Liver (tissue), 3 donors: ENCODE measurements at regions not wholly inside any gene's neighbourhood (a gene's known extent, or its start where the extent isn't known, plus 50 kb on each side); places are given as distances from the start of the nearest gene placed in this dataset.

Experiments
- CTCF ChIP-seq: fragments of 150-350 bp; IDR thresholded peaks from 2 replicates; pipeline ENCODE4 v1.5.1; 2017; ENCODE audit warnings: improper control_type of control experiment, low read depth, low read length; ENCODE audit not compliant: missing input control
- EGR1 ChIP-seq, 2 donors: IDR thresholded peaks; 2 replicates each; pipeline ENCODE4 v1.6.1; 2016 to 2018; ENCODE audit warnings: antibody characterized with exemption in 2 of 2, low read depth in 2 of 2
- GABPA ChIP-seq, 2 donors: IDR thresholded peaks in 1 of 2; conservative IDR thresholded peaks in 1 of 2; 2 replicates each; pipeline ENCODE4 v1.6.1; 2016; ENCODE audit warnings: antibody characterized with exemption in 2 of 2, mild to moderate bottlenecking in 1 of 2, moderate library complexity in 1 of 2
- NR2F2 ChIP-seq: IDR thresholded peaks from 2 replicates; pipeline ENCODE4 v1.6.1; 2016; ENCODE audit warnings: antibody characterized with exemption
- RAD21 ChIP-seq, 2 donors: IDR thresholded peaks; 2 replicates each; pipeline ENCODE4 v1.6.1; 2016; ENCODE audit warnings: antibody characterized with exemption in 2 of 2, mild to moderate bottlenecking in 2 of 2
- REST ChIP-seq: IDR thresholded peaks from 2 replicates; pipeline ENCODE4 v1.6.1; 2016; ENCODE audit warnings: antibody characterized with exemption, mild to moderate bottlenecking
- SP1 ChIP-seq: IDR thresholded peaks from 2 replicates; pipeline ENCODE4 v1.6.1; 2018; ENCODE audit warnings: antibody characterized with exemption, mild to moderate bottlenecking
- YY1 ChIP-seq: IDR thresholded peaks from 2 replicates; pipeline ENCODE4 v1.6.1; 2016; ENCODE audit warnings: antibody characterized with exemption, mild to moderate bottlenecking
- ZBTB33 ChIP-seq: IDR thresholded peaks from 2 replicates; pipeline ENCODE4 v1.6.1; 2016; ENCODE audit warnings: antibody characterized with exemption
- donor health status: healthy.
- donor health status: healthy.

- no peak for TF ChIP-seq RAD21 (IDR thresholded peaks at IDR 0.05)
- no peak for TF ChIP-seq GABPA (IDR thresholded peaks at IDR 0.05 in 1 of 2, conservative IDR thresholded peaks at IDR 0.05 in 1 of 2)
- TF ChIP-seq REST = no peak
- TF ChIP-seq ZBTB33 = no peak
- no peak for TF ChIP-seq CTCF
- TF ChIP-seq NR2F2 = no peak
- TF ChIP-seq EGR1 (IDR thresholded peaks at IDR 0.05; ENCODE audit: low read depth in 2 of 2) = no peak
- no peak for TF ChIP-seq YY1
- no peak for TF ChIP-seq SP1
These were observed 367.1 kb upstream of the FAR2 start for GRCh38 chr12:28781671-28782652.
